ENCODE measurements at regions not wholly inside any gene's neighbourhood (a gene's known extent, or its start where the extent isn't known, plus 50 kb on each side); places are given as distances from the start of the nearest gene placed in this dataset.

- H3K27me3 ChIP-seq (ENCODE audit: control insufficient read depth, insufficient read depth, low read length), result no peaks in the 10 kb centered on the region
- H3K9ac ChIP-seq (ENCODE audit: low read length in 3 of 3), result no peak overlapping the region
- TF ChIP-seq CTCF (IDR thresholded peaks at IDR 0.05; ENCODE audit: borderline replicate concordance, extremely low read depth, insufficient read depth), result peak; percentile 16
- FAIRE-seq (no peak), DNase-seq (peak in 3 of 5 donors; percentile 35 to 72 (median 67))
- no peaks in the 10 kb centered on the region for H3K36me3 ChIP-seq (ENCODE audit: control insufficient read depth in 2 of 3, insufficient read depth in 3 of 3, low read length in 3 of 3)
- no peaks in the 10 kb centered on the region for H3K9me3 ChIP-seq (ENCODE audit: control insufficient read depth in 2 of 3, insufficient read depth in 1 of 3, low read length in 3 of 3)
- no peak overlapping the region for H3K27ac ChIP-seq (ENCODE audit: low read depth in 2 of 2, low read length in 2 of 2)
- intact Hi-C loops (cut with DNase I), result no loop called here
- H3K4me3 ChIP-seq (ENCODE audit: low read length in 3 of 3), result no peak overlapping the region
- no peaks in the 10 kb centered on the region for H3K4me1 ChIP-seq (ENCODE audit: control insufficient read depth in 2 of 3, insufficient read depth in 2 of 3, low read depth in 1 of 3, low read length in 3 of 3)
Measured at GRCh38 chr14:44657696-44658388, 150.8 kb upstream of the FSCB start.

- H3K9me3 ChIP-seq (ENCODE audit: control insufficient read depth in 2 of 3, insufficient read depth in 1 of 3, low read length in 3 of 3), result no peaks in the 10 kb centered on the region
- TF ChIP-seq CTCF (IDR thresholded peaks at IDR 0.05; ENCODE audit: borderline replicate concordance, extremely low read depth, insufficient read depth), result no peak
- intact Hi-C loops (cut with DNase I), result no loop called here
- H3K36me3 ChIP-seq (ENCODE audit: control insufficient read depth in 2 of 3, insufficient read depth in 3 of 3, low read length in 3 of 3), result no peaks in the 10 kb centered on the region
- H3K27me3 ChIP-seq (ENCODE audit: control insufficient read depth, insufficient read depth, low read length), result no peaks in the 10 kb centered on the region
- FAIRE-seq (no peak), DNase-seq (no peak)
- no peak overlapping the region for H3K27ac ChIP-seq (ENCODE audit: low read depth in 2 of 2, low read length in 2 of 2)
- no peak overlapping the region for H3K9ac ChIP-seq (ENCODE audit: low read length in 3 of 3)
- no peaks in the 10 kb centered on the region for H3K4me1 ChIP-seq (ENCODE audit: control insufficient read depth in 2 of 3, insufficient read depth in 2 of 3, low read depth in 1 of 3, low read length in 3 of 3)
- no peak overlapping the region for H3K4me3 ChIP-seq (ENCODE audit: low read length in 3 of 3)
Measured at GRCh38 chr14:44657203-44657602, 150.1 kb upstream of the FSCB start.

GRCh38 chr14:44654591-44654990 lies 147.5 kb upstream of the FSCB start:
- FAIRE-seq, result no peak
- intact Hi-C loops (cut with DNase I), result no loop called here

More at GRCh38 chr14:44654591-44654990, 147.5 kb upstream of the FSCB start:
- no peak for DNase-seq
- H3K9me3 ChIP-seq (ENCODE audit: control insufficient read depth in 2 of 3, insufficient read depth in 1 of 3, low read length in 3 of 3), result no peaks in the 10 kb centered on the region
- H3K4me1 ChIP-seq (ENCODE audit: control insufficient read depth in 2 of 3, insufficient read depth in 2 of 3, low read depth in 1 of 3, low read length in 3 of 3), result no peaks in the 10 kb centered on the region
- no peaks in the 10 kb centered on the region for H3K27me3 ChIP-seq (ENCODE audit: control insufficient read depth, insufficient read depth, low read length)
- no peak overlapping the region for H3K4me3 ChIP-seq (ENCODE audit: low read length in 3 of 3)
- no peak overlapping the region for H3K9ac ChIP-seq (ENCODE audit: low read length in 3 of 3)
- no peak for TF ChIP-seq CTCF (IDR thresholded peaks at IDR 0.05; ENCODE audit: borderline replicate concordance, extremely low read depth, insufficient read depth)
- H3K27ac ChIP-seq (ENCODE audit: low read depth in 2 of 2, low read length in 2 of 2), result no peak overlapping the region
- no peaks in the 10 kb centered on the region for H3K36me3 ChIP-seq (ENCODE audit: control insufficient read depth in 2 of 3, insufficient read depth in 3 of 3, low read length in 3 of 3)
